RKO (cell line): ENCODE measurements at regions not wholly inside any gene's neighbourhood (a gene's known extent, or its start where the extent isn't known, plus 50 kb on each side); places are given as distances from the start of the nearest gene placed in this dataset.
A peak's percentile ranks its signal among the peaks of the same experiment; 100 is the strongest.
"Not testable (repeated sequence)": the region's sequence is repeated elsewhere in the genome, so short reads cannot be mapped to it uniquely, and the experiment has no call there.

ENCODE experiments used
- DNase-seq: peaks from one replicate; pipeline ENCODE4 v3.0.0-alpha.2; 2016; ENCODE audit warnings: low spot score

- DNase-seq, result no peak
Observed at GRCh38 chr6:86476311-86476710, 461.0 kb upstream of the HTR1E start.

GRCh38 chr6:86474081-86474480, 463.2 kb upstream of the HTR1E start:
- no peak for DNase-seq

GRCh38 chr6:86471791-86472190, 465.5 kb upstream of the HTR1E start:
- DNase-seq, result no peak

DNA sequence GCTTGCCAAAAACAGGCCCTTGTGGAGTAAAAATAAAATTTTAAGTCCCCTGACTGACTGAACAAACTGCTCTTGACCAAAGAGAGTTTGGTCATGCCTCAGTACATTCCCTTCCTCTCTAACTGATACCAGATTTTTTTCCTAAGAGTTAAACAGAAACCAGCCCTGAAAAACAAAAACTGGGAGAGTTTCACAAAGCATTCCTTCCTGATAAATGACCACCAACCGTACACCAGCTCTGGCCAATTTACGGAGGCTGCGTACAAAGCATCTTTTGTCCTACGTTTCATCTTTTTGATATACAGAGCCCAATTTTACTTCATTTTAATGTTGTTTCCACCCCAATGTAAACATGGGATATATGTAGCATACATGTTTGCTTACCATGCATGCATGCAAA, 477.4 kb upstream of the HTR1E start:
- no peak for DNase-seq

DNA sequence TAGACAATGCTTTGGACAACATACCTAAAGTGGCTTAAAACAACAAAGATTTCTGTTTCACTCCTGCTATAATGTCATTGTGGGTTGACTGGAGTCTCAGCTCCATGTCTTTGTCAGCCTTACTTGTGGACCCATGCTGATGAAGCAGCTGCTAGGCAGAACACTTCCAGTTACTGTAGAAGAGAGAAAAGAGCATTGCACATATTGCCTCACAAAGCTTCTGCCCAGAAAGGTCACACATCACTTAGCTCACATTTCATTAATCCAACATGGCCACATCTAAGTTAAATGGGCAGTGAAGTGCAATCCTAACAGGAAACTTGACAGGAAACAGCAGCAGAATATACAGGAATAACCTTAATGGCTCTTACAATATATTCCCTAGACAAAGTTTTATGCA, 480.5 kb upstream of the HTR1E start:
- DNase-seq, result no peak

DNA sequence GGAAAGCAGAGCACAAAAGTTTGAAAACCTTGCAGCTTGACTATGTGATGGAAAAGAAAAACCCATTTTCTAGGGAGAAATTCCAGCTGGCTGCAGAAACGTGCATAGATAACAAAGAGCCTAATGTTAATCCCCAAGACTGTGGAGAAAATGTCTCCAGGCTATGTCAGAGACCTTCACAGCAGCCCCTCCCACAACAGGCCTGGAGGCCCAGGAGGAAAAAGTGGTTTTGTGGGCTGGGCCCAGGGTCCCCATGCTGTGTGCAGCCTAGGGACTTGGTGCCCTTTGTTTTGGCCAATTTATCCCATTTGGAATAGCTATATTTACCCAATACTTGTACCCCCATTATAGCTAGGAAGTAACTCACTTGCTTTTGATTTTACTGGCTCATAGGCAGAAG, 484.1 kb upstream of the HTR1E start:
- no peak for DNase-seq

- peak; percentile 15 for DNase-seq
Observed at GRCh38 chr6:86448398-86448797, 488.9 kb upstream of the HTR1E start.

GRCh38 chr6:86440608-86441007, 496.7 kb upstream of the HTR1E start:
- DNase-seq, result no peak

DNA sequence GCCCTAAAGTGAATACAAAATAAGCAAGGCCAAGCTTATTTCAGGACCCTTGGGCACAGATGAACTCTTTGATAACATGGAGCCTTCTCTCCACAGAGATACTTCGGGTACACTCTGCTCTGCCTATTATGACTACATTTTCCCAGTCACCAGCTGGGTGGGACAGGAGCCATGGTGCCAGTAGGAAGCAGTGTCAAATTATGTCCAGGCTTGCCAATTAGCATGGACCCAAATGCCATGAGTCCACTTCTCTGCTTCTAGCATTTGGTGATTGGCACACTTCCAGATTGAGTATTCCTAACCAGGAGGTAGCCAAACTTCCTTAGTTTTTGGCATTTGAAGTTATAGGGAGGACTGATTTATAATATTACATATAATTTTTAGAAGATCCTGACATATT, 513.8 kb upstream of the HTR1E start:
- DNase-seq, result no peak

GRCh38 chr6:86412057-86412456, 525.3 kb upstream of the HTR1E start:
- no peak for DNase-seq

GRCh38 chr6:86407128-86407527, 530.2 kb upstream of the HTR1E start:
- DNase-seq, result no peak

DNA sequence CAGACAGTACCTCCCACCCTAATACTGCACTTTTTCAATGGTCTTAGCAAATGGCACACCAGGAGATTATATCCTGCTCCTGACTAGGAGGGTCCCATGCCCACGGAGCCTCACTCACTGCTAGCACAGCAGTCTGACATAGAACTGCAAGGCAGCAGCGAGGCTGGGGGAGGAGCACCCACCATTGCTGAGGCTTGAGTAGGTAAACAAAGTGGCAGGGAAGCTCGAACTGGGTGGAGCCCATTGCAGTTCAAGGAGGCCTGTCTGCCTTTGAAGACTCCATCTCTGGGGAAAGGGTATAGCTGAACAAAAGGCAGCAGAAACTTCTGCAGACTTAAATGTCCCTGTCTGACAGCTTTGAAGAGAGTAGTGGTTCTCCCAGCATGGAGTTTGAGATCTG, 544.5 kb upstream of the HTR1E start:
- not testable (repeated sequence) for DNase-seq

GRCh38 chr6:86380571-86381125, 556.7 kb upstream of the HTR1E start:
- no peak for DNase-seq

DNA sequence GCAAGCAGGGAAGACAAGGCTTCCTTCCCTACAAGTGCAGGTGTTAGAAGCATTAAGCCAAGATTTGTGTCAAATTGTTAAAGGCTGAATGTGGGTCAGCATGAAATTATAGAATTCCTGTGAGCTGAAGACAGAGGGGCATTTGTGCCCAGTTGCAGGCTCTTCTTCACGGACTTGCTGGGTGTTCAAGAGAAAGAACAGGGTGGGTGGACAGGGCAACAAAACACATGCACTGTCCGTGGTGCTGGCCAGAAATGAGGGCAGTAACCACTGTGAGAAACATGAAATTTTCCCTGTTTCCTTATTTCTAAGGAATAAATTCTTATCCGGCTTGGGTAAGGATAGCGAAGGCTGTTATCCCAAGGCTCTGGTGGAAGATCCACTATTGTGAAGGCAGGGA, 579.5 kb upstream of the HTR1E start:
- no peak for DNase-seq

GRCh38 chr6:86355271-86355670, 582.1 kb upstream of the HTR1E start:
- no peak for DNase-seq

DNA sequence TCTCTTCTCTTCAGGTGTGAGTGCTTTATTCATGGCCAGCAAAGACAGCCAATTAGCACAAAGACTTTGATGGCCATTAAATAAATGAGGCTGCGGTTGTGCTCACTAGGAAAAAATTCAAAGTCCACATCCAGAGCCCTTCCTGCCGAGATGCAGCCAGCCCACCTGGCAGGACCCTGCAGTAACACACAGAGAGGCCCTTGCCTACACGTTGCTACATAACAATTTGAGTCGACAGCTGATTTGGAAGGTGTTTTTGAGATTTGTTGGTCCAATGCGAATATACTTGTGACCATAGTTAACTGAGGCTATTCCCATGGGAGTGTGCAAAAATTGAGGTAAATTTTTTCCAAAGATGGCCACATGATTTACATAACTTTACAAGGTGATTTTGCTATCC, 605.4 kb upstream of the HTR1E start:
- DNase-seq, result no peak

DNA sequence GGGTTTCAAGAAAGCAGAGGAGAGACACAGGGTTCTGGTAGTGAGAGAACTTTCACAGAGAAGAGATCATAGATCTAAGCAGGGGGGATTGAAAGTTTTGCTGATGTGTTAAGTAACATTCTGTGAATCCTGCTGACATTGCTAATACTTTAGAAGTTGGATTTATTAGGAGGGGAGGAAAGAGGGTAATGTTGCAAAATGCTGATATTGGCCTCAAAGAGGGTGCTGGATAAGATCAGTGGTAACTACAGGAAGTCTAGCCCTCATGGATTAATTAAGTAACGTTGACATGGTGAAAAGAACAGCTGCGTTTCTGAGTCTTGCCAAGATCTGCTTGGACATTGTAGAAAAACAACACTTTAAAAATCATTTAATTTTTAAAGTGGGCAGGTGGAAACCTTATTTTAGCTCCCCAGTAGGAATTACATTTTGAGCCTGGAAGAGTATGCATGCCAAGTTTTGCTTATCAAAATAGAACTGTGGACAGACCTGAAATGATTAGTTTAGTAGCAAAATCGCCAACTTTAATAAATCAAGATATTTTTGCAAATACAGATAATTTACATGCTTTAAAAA, 606.0 kb upstream of the HTR1E start:
- no peak for DNase-seq

GRCh38 chr6:86306210-86306609, 631.1 kb upstream of the HTR1E start:
- DNase-seq, result no peak

DNA sequence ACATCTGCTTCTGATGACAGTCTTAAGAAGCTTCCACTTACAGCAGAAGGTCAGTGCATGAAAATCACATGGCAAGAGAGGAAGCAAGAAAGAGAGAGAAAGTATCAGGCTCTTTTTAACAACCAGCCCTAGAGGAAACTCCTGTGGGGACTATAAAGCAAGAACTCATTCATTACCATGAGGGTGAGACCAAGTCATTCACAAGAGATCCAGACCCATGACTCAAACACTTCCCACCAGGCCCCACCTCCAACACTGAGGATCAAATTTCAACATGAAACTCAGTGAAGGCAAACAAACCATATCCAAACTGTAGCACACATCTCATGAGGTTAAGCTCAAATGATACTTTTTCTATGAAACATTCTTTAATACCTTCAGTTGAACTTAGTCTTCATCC, 643.2 kb upstream of the SYNCRIP start:
- no peak for DNase-seq

DNA sequence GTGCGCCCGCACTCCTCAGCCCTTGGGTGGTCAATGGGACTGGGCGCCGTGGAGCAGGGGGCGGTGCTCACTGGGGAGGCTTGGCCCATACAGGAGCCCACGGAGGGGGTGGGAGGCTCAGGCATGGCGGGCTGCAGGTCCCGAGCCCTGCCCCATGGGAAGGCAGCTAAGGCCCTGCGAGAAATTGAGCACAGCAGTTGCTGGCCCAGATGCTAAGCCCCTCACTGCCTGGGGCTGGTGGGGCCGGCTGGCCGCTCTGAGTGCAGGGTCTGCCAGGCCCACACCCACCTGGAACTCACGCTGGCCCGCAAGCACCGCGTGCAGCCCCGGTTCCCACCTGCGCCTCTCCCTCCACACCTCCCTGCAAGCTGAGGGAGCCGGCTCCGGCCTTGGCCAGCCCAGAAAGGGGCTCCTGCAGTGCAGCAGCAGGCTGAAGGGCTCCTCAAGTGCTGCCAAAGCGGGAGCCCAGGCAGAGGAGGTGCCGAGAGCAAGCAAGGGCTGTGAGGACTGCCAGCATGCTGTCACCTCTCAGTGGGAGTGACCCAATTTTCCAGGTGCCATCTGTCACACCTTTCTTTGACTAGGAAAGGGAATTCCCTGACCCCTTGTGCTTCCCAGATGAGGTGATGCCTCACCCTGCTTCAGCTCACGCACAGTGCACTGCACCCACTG, 642.3 kb upstream of the SYNCRIP start:
- not testable (repeated sequence) for DNase-seq

DNA sequence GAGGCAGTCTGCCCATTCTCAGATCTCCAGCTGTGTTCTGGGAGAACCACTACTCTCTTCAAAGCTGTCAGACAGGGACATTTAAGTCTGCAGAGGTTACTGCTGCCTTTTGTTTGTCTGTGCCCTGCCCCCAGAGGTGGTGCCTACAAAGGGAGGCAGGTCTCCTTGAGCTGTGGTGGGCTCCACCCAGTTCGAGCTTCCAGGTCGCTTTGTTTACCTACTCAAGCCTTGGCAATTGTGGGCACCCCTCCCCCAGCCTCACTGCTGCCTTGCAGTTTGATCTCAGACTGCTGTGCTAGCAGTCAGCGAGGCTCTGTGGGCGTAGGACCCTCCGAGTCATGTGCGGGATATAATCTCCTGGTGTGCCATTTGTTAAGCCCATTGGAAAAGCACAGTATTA, 640.9 kb upstream of the SYNCRIP start:
- DNase-seq, result not testable (repeated sequence)

DNA sequence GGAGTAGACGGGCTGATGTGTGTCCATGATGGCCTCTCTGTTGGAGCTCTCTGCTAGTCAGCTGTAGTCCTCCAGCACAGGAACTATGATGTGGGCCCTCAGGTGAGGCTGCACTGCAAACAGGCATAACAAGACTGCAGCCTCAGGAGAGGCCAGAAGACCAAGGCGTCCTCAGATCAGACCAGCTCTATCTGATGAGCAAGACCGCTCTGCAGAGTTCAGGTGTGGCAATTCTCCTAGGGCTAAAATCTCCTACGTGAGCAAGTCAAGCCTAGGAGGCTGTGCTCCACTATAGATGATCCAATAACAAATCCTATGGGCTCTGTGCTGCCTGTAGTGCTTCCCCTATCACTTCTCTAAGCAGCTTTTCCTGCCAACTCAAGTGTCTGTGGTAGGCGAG, 633.4 kb upstream of the SYNCRIP start:
- no peak for DNase-seq

GRCh38 chr6:86273936-86274335, 631.2 kb upstream of the SYNCRIP start:
- no peak for DNase-seq

DNA sequence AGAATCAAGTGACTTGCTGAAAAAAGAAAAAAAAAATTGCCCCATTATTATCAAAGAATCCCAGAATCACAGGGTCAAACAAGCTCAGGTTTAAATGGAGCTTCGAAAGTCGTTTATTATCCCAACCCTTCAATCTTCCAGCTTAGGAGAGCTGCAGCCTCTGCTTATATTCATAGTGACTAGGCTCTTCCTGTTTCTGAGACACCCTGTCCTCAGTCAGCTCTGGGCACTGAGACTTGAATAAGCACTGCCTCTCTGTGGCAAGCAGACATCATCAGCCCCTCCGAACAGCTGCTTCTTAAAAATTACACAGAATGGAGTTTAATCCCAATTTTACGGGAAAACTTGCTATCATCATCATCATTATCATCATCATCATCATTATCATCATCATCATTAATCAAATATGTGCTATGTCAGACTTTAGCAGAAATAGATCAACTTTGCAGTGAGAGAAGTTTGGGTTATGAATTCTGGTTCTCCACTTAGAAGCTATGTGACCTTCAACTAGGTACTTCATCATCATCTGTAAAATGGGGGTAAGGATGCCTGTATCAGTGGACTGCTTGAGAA, 614.0 kb upstream of the SYNCRIP start:
- no peak for DNase-seq
